NT2/D1 (cell line): ENCODE measurements at regions not wholly inside any gene's neighbourhood (a gene's known extent, or its start where the extent isn't known, plus 50 kb on each side); places are given as distances from the start of the nearest gene placed in this dataset.

Experiments used
- DNase-seq: peaks from one replicate; pipeline ENCODE4 v3.0.0-alpha.2; 2011; ENCODE audit warnings: low read depth, low spot score
- H3K27me3 ChIP-seq: 2 replicates; pipeline ENCODE4 v1.6.0; 2011; ENCODE audit warnings: mild to moderate bottlenecking; ENCODE audit not compliant: insufficient read length, insufficient read depth
- H3K36me3 ChIP-seq: 2 replicates; pipeline ENCODE4 v1.6.1; 2011; ENCODE audit warnings: mild to moderate bottlenecking, low read length, mixed read lengths; ENCODE audit not compliant: insufficient read depth, insufficient read length
- H3K4me1 ChIP-seq: 2 replicates; pipeline ENCODE4 v1.5.1; 2011; ENCODE audit not compliant: insufficient read depth, insufficient read length
- H3K4me3 ChIP-seq: 2 replicates; pipeline ENCODE4 v1.5.1; 2011; ENCODE audit warnings: low read depth; ENCODE audit not compliant: insufficient read length
- H3K9ac ChIP-seq: 2 replicates; pipeline ENCODE4 v1.6.0; 2011; ENCODE audit warnings: low read depth; ENCODE audit not compliant: insufficient read length
- H3K9me3 ChIP-seq: 2 replicates; pipeline ENCODE4 v1.5.1; 2011; ENCODE audit warnings: mild to moderate bottlenecking, low read length; ENCODE audit not compliant: insufficient read depth
- SUZ12 ChIP-seq: IDR thresholded peaks from 2 replicates; pipeline ENCODE4 v1.6.1; 2011; ENCODE audit not compliant: insufficient read length, insufficient read depth; ENCODE audit errors: extremely low read depth
- YY1 ChIP-seq: IDR thresholded peaks from 2 replicates; pipeline ENCODE4 v1.6.1; 2011; ENCODE audit not compliant: insufficient read length, insufficient read depth
- ZNF274 ChIP-seq: IDR thresholded peaks from 2 replicates; pipeline ENCODE4 v1.6.1; 2011; ENCODE audit warnings: mild to moderate bottlenecking, low read depth, low read length

DNA sequence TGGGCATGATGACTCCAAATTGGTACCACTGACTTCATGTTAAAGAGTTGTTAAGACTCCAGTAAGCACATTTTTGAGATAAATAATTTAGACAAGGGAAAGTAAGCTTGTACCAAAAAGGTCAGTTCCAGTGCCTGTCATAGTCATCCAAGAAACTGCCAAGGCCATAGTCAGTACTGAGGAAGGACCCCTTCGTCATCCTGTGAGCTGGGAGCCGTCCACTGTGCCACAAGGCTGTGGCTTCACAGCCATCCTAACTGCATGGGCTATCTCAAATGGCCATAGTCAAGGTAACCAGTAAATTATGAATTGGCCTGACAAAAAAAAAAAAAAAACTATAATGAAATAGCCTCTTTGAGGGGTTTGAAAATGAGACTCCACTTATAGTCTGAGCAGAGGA lies 207.2 kb downstream of the C7orf25 start:
- peaks cover 2% of the 10 kb centered on the region for H3K4me1 ChIP-seq
- H3K27me3 ChIP-seq, result no peaks in the 10 kb centered on the region
- H3K36me3 ChIP-seq, result no peaks in the 10 kb centered on the region
- no peak overlapping the region for H3K9ac ChIP-seq
- no peak for TF ChIP-seq YY1
- TF ChIP-seq SUZ12, result no peak
- no peak for TF ChIP-seq ZNF274
- DNase-seq, result no peak
- no peaks in the 10 kb centered on the region for H3K9me3 ChIP-seq
- no peak overlapping the region for H3K4me3 ChIP-seq

DNA sequence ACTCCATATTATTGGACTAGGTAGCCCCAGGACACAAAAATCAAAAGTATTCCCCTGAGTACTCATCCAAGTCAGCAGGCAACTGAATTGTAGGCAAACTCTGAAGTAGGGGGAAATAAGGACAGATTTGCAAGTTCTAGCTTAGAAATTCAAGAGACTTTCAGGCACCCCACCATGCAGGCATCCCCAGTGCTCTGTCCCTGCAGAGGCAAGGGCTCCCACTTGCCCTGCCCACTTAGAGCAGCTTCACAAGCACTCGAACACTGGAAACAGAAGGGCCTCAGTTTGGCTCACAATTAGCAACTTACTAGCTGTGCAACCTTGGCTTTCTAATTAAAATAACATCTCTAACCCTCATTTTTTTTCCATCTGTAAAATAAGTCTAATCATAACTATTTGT lies 209.2 kb downstream of the C7orf25 start:
- Histone ChIP-seq H3K36me3 (no peaks in the 10 kb centered on the region), H3K4me3 (no peak overlapping the region), H3K9ac (no peak overlapping the region), H3K9me3 (no peaks in the 10 kb centered on the region), H3K27me3 (no peaks in the 10 kb centered on the region), H3K4me1 (peaks cover 2% of the 10 kb centered on the region)
- TF ChIP-seq YY1, result no peak
- no peak for TF ChIP-seq ZNF274
- TF ChIP-seq SUZ12, result no peak
- DNase-seq, result no peak

DNA sequence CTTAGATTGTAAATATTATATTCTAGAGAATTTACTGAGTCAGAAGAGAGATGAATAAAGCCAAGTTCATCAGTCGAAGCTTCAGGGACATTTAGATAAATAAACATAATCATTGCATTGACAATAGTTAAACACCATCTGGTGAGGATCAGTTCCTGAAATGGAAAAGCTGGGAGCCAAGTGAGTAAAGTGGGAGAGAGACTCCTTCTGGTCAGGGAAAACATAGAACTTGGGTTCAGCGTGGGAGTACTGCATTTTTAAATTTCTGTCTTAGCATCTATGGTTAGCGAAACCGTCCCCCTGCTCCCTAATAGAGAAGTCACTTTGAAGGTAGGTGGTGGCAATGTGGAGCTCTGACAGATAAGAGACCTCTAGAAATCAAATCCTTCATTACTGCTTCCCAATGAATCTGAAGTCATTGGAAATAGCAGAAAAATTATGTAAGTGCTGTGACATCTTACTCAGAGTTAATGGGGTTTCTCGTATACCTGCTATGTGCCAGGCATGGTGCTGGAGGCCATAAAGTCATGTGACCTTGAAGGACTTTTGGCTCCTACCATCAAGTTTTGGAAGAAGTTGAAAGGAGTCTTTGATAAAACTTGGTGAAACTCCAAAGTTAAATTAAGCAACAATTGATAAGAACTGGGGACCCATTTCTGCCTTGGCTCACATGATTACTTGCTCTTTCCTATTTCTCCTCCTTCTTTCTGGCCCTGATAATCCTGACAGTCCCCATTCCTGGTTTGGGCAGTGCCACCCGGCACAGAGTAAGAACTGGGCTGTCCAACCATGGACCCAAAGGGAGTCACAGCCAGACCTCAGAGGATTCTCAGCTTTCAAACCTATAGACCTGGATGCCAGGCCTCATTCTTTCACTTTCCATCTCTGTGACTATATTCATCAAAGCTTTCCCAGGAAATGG lies 211.2 kb downstream of the C7orf25 start:
- Histone ChIP-seq H3K9me3 (no peaks in the 10 kb centered on the region), H3K27me3 (no peaks in the 10 kb centered on the region)

DNA sequence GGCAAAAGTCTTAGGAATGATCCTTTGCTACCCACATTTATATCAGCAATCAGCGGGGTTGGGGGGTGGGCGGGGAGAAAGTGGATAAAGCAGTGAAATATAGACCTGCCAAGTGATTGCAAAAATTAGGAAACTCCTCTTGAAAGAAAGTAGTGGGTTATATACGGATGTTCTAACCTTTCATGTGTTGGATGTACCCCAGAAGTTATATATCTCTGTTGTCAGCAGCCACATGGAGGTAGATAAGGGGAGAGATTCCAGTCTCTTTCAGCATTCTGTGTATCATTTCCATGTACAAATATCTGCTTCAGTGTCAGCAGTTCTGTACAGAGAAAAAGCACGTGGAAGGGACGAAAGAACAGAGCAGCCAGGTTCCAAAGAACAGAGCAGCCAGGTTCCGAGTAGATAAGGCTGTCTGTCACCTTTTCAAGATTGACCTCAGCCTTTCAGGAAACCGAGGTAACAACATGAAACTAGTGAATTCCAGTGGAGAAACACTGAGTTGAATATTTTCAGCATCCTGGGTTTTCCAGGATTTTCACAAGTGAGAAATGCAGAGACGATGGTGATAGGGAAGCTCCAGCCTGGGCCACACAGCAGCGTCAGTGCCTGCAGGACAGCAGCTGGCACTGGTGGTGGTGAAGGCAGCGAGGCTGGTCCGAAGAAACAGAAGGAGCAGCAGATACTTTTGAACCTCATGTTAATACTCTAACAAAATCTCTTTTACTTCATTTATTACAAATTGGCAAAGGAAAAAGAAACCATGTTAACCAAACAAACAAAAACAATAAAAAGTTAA lies 212.3 kb downstream of the C7orf25 start:
- H3K4me1 ChIP-seq, result peaks cover 2% of the 10 kb centered on the region
- TF ChIP-seq ZNF274 (no peak), SUZ12 (no peak), YY1 (no peak)
- H3K36me3 ChIP-seq, result no peaks in the 10 kb centered on the region
- H3K4me3 ChIP-seq, result no peak overlapping the region
- H3K9ac ChIP-seq, result no peak overlapping the region
- H3K9me3 ChIP-seq, result no peaks in the 10 kb centered on the region
- no peaks in the 10 kb centered on the region for H3K27me3 ChIP-seq
- no peak for DNase-seq

More for the DNA sequence above, 211.2 kb downstream of the C7orf25 start:
- Histone ChIP-seq H3K4me1 (peaks cover 2% of the 10 kb centered on the region), H3K4me3 (no peak overlapping the region), H3K36me3 (no peaks in the 10 kb centered on the region), H3K9ac (no peak overlapping the region)
- no peak for TF ChIP-seq ZNF274
- no peak for TF ChIP-seq SUZ12
- TF ChIP-seq YY1, result no peak
- no peak for DNase-seq

DNA sequence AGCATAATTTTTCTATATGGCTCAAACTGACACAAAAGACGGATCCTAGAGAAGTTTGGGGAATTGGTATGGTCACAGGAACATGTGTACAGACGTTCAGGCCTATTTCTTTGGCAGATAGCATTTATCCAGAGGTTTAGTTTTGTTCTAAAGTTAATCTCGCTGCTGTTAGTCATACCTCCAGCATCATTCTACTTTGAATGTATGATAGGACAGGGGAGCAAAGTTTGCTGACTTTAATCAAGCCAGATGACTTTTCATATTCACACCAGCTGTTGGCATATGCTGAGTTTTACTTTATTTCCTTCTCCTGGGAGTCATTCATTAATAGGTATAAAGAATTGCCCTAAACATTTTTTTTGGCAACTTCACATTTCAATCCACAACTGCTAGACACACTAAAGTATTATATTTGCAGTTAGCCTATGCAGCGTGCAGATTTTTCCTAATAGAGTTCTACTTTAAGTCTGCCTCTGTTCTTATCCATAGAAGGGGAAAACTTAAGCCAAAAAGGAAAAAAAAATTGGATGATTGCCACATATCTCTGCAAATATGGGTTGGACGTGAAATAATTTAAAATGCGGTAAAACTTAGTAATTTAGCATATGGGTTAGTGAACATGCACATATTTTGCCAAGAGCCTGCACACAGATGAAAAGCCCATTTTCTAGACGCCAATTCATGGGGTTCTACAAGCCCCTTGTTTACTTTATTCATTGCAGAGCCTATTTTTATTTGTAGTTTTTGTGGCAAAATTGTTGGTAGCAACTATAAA lies 213.1 kb downstream of the C7orf25 start:
- no peak overlapping the region for H3K4me3 ChIP-seq
- H3K27me3 ChIP-seq, result no peaks in the 10 kb centered on the region
- DNase-seq, result no peak
- TF ChIP-seq ZNF274 (no peak), YY1 (no peak), SUZ12 (no peak)
- peaks cover 2% of the 10 kb centered on the region for H3K4me1 ChIP-seq
- H3K36me3 ChIP-seq, result no peaks in the 10 kb centered on the region
- H3K9me3 ChIP-seq, result no peaks in the 10 kb centered on the region
- H3K9ac ChIP-seq, result no peak overlapping the region

DNA sequence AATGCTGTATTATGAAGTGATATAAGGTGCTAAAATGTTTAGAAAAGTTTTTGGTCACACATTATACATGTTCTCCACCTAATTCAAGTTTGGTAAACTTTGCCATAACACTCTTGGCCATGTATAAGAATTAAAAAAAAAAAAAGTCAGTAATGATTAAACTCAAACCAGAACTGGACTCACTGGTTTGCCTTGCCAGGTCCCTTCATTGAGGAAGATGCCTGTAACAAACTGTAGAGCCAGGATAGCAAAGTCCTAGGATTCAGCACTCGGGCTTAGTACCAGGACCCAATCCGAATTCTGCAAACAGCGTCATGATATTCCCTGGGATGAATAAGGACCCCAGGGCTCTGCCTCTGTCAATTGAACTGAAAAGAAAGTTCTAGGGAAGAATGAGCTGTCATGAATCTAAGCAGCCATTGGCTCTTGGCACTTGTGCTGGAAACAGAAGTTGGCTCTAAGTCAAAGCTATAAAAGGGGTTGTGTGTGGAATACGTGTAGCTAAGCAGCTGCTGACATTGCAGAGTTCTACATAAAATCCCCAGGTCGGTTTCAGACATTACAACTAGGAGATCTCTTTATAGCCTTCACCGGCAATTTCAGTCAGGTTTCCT lies 216.9 kb downstream of the C7orf25 start:
- H3K4me1 ChIP-seq, result no peaks in the 10 kb centered on the region
- H3K9ac ChIP-seq, result no peak overlapping the region
- no peaks in the 10 kb centered on the region for H3K9me3 ChIP-seq
- H3K36me3 ChIP-seq, result no peaks in the 10 kb centered on the region
- DNase-seq, result no peak
- TF ChIP-seq YY1, result no peak
- no peak for TF ChIP-seq ZNF274
- no peak for TF ChIP-seq SUZ12
- no peaks in the 10 kb centered on the region for H3K27me3 ChIP-seq
- no peak overlapping the region for H3K4me3 ChIP-seq
